T1000 (cell line): ENCODE measurements at regions not wholly inside any gene's neighbourhood (a gene's known extent, or its start where the extent isn't known, plus 50 kb on each side); places are given as distances from the start of the nearest gene placed in this dataset.

ENCODE experiments used
- DNase-seq: peaks from one replicate; lab custom pipeline; 2025; ENCODE audit warnings: mixed read lengths; lab: John Stamatoyannopoulos, UW

DNA sequence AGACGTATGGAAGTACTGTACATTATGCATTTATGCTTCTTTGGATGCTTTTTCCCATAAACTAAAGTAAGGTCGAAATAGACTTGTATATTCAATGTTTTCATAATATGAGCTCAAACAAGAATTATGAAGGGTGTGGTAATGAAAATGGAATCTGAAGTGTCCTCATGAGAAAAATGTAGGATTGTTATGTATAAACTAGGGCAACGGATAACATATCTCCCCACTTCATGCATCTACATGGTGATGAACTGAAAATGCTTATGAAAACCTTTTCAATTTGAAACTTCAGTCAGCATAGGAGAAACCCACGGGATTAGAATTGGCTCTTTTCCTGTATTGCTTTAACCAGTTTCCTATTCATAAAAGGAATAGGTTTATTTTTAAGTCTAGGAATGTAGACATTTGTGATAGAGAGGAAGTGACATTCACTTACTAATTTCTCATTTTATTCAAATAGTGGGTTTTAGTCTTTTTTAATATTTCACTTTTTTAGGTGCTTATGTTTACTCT lies 608.2 kb upstream of the GCFC2 start:
- no peak for DNase-seq

DNA sequence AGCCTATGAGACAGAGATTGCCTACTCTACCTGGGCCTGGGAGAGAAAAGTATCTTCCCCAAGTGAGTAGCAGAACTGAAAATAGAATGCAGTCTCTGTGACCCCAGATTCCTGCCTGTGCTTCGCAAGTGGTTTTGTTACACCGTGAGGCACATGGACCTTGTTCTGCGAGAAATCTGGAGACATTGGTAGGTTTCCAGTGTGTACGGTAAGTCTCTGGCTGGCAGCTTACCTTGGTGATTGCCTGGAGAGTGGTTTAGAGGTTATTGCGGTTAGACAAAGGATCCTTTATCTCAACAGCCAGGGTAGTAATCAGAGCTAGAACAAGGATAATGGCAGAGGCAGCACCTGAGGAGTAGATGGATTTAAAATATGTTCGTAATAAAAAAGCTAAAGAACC lies 606.0 kb upstream of the GCFC2 start:
- no peak for DNase-seq

GRCh38 chr2:76314271-76315020 lies 603.7 kb upstream of the GCFC2 start:
- no peak for DNase-seq

- no peak for DNase-seq
Observed at GRCh38 chr2:76312236-76312635, 601.5 kb upstream of the GCFC2 start.

DNA sequence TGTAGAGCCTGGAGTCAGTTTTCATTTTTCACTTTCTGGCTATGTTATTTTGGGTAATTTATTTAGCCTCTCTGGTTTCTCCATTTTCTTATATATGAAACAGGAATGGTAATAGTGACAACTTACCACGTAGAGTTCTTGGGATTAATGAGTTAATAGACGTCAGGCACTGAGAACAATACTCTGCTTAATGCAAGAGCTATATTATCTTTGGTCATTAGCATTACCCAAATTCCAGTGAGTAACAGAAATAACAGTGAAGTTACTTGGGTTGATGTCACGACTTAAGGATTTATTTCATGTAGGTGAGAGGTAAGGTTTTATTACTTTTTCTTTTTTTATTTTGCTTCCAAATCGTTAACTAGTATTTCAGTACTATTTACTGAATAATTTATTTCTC lies 601.0 kb upstream of the GCFC2 start:
- no peak for DNase-seq

GRCh38 chr2:76310894-76311633 lies 600.3 kb upstream of the GCFC2 start:
- no peak for DNase-seq

DNA sequence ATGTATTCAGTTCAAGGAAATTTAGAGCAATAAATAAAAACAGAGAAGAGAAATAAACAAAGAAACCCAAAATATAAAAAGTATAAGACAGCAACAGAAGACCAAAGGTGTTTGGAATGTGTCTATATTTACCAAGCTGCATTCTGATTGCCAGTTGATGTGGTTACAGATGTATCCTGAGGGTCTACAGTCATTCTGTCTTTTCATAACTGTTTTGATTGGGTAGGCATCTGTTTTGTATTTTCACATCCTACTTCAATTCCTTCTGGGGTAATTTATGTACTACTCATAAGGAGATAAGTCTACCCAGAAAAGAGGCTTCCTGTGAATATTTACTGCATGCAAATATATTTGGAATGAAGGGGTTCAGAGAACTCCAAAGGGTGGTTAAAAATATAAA lies 596.8 kb upstream of the GCFC2 start:
- DNase-seq, result no peak

- no peak for DNase-seq
Observed at GRCh38 chr2:76298041-76298440, 587.3 kb upstream of the GCFC2 start.

DNA sequence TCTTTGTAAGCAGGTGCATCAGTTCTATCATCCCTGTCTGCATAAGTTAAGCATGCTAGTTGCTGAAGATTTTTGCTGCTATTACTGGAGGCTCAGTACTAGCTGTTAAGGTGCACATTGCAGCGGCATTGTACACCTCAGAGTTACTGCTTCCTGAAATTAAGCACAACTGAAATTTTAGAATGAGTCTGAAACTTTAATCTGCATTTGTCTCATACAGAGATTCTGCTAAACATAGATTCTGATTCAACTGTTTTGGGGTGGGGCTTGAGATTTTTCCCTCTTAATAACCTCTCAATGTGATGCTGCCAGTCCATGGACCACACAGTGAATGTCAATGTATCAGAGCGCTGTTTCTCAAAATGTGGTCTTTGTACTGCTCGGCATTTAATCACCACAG lies 585.7 kb upstream of the GCFC2 start:
- DNase-seq, result no peak

GRCh38 chr2:76295762-76296161 lies 585.0 kb upstream of the GCFC2 start:
- DNase-seq, result no peak

DNA sequence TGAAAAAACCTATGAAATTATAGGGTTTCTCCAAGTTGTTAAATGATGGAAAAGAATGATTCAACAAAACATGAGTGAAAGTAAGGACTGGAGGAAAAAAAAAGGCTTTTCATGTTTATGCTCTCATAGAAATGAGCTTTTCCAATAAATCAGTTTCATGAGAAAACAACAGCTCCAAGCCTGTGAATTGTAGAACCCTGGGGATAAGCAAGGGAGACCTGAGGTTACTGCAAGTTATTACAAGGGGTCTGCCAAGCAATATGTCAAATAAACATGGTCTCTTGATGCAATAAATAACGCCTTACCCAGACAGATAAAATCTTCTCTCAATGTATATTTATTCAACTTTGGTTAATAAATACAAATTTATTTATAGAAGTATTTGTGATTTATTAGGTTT lies 577.9 kb upstream of the GCFC2 start:
- no peak for DNase-seq

DNA sequence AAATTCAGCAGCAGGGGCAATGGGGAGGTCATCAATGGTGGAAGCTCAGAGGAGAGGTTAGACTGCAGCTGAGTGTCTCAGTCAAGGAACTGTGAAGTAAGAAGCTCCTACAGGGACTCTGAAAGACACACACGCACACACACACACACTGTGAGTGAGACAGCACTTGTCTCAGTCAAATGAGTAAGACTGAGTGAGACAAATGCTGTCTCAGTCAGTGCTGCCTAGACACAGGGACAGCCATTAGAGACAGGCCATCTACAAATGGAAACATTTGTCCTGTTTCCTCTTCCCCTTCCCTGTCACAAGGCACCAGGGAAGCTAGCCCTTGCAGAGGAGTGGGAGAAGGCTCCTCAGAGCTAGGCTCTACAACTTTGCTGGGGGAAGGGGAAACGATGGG lies 577.4 kb upstream of the GCFC2 start:
- DNase-seq, result no peak

DNA sequence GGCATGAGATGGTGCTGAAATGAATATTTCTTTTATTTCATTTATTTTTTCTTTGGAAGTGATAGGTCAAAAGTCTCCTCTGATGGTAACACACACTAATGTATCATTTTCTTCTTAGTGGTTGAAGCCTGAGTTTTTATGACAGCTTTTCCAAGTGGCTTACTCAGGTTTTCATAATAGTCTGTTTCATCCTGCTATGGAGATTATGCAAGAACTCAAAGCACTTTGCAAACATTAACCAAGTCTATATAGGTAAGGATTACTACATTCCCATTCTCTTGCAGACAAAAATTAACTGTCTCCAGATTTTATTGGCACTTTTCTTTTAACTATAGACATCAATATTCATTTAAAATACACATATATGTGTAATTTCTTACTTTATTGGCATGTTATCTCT lies 572.6 kb upstream of the GCFC2 start:
- DNase-seq, result no peak

- no peak for DNase-seq
Observed at GRCh38 chr2:76281156-76281841, 570.6 kb upstream of the GCFC2 start.

DNA sequence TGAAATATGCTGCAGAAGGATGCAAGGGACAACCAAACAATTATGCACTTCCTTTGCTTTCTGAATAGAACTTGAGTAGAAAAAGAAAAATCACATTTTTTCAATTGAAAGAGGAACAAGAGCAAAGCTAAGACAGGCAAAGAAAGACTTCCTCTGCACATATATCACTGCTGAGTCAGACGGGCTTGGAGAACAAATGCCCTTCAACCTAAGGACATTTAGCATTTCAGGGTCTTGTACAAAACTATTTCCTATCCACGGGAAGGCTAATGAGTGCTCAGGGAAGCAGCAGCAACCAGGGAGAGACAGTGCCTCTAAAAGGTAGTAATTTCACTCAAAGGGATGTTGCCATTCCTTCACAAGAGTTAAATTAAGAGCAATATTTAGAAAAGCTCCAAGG lies 570.0 kb upstream of the GCFC2 start:
- DNase-seq, result no peak

DNA sequence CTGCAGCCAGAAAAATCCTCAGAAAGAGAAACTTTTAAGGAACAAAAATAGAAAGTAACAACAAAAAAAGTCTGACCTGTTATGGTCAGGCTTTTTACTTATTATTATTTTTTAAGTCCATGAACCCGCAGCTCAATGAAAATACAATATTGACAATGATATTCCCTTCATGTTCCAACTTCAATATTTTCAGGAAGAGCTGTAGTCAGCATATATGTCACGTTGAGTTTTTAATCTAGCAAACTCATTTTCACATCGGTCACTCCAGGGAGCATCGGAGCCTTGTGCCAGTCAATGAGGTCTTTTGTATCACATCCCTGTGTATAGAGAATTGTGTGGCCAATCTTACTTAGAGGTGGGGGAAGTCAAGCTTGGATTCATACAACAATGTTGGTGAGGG lies 568.4 kb upstream of the GCFC2 start:
- no peak for DNase-seq

- DNase-seq, result no peak
Observed at GRCh38 chr2:76275788-76276187, 565.1 kb upstream of the GCFC2 start.

- DNase-seq, result no peak
Observed at GRCh38 chr2:76274676-76275075, 564.0 kb upstream of the GCFC2 start.

- no peak for DNase-seq
Observed at GRCh38 chr2:76274160-76274559, 563.4 kb upstream of the GCFC2 start.

DNA sequence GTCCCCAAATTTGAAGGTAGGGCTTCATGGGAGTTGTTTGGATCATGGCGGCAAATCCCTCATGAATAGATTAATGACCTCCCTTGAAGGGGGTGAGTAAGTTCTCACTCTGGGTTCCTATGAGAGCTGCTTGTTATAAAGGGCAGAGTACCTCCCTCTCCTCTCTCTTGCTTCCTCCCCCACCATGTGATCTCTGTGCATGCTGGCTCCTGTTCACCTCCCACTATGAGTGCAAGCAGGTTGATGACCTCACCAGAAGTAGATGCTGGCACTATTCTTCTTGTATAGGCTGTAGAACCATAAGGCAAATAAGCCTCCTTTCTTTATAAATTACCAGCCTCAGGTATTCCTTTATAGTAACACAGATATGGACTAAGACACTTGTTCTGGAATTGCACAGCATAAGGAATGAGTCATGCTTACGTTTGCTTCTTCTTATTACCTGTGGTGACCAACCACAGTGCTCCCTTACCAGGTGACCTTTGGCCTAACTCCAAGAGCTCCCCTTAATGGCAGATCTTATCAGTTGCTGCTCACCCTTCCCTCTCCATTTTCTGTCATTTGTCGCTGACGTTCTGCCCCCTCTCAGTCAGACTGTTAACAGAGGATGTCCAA lies 559.5 kb upstream of the GCFC2 start:
- no peak for DNase-seq

DNA sequence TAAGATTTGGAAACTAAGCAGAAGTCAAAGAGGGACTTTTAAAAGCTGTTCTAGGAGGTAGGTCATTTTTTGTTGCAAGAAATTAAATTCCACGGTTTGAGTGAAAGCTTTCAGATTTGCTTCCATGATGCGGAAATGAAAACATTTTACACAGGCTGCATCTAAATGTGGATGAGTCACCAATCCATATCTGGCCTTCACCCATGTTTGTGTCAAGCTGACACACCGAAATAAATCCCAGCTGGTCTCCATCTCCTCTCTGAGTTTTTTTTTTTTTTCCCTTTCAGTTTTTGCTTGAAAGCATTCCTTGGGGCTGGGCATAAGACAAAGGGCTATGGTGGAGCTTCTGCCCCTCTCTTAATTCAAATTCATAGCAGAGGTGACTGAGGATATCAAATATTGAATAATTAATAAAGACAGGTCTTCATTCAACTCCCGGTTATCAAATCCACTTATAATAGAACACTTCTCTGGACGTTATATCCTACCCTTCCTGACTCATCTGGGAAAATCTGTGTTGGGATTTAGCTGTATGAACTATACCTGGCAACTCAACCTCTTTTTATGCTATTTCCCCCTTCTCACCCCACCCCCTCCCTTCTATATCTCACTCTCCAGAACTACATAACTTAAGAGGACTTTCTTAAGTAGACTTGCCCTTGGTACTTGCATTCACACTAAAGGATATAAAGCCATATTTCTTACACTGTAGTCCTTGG lies 558.3 kb upstream of the GCFC2 start:
- no peak for DNase-seq

GRCh38 chr2:76268484-76268883 lies 557.8 kb upstream of the GCFC2 start:
- no peak for DNase-seq
